ENCODE measurements at regions not wholly inside any gene's neighbourhood (a gene's known extent, or its start where the extent isn't known, plus 50 kb on each side); places are given as distances from the start of the nearest gene placed in this dataset.

DNA sequence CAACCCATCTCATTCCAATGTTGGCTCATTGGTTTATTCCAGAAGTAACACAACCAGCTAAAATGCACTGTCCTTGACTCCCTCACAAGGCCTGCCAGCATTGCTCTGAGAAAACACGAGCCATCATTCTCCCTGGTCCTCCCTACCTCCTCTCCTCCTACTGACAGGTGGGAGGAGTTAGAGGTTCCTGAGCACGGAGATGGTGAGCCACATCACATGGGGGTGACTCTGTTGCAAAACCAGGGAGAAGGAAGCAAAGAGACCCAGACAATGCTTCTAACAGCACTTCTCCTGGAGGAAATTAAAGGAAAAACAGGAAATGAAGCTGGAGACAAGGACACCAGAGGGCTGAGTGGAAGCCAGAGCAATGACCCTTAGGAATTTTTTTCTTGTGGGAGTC is 667.4 kb downstream of the NTRK3 start:
- Histone ChIP-seq H3K9me3 (ENCODE audit: low read depth, low read length, poor library complexity, severe bottlenecking) (peaks cover 3% of the 10 kb centered on the region), H3K4me3 (ENCODE audit: low read depth, low read length, poor library complexity, severe bottlenecking) (no peak overlapping the region), H3K27me3 (replicated peaks; ENCODE audit: insufficient read depth, low read depth, low read length, poor library complexity) (no peaks in the 10 kb centered on the region), H3K4me1 (ENCODE audit: insufficient read depth, low read length, poor library complexity, severe bottlenecking) (no peaks in the 10 kb centered on the region), H3K27ac (ENCODE audit: low read depth, low read length, poor library complexity, severe bottlenecking) (no peak overlapping the region), H3K36me3 (ENCODE audit: insufficient read depth, low read length, poor library complexity, severe bottlenecking) (no peaks in the 10 kb centered on the region)
- no peak for DNase-seq (ENCODE audit: low spot score)
- ChIA-PET POLR2A (ENCODE audit: low non-redundant PET) (no interaction called here), CTCF (no interaction called here)
- no peak for TF ChIP-seq EZH2 (IDR thresholded peaks at IDR 0.05; ENCODE audit: borderline replicate concordance, low read depth, low read length, poor library complexity, severe bottlenecking)
- TF ChIP-seq, protein P1, sequence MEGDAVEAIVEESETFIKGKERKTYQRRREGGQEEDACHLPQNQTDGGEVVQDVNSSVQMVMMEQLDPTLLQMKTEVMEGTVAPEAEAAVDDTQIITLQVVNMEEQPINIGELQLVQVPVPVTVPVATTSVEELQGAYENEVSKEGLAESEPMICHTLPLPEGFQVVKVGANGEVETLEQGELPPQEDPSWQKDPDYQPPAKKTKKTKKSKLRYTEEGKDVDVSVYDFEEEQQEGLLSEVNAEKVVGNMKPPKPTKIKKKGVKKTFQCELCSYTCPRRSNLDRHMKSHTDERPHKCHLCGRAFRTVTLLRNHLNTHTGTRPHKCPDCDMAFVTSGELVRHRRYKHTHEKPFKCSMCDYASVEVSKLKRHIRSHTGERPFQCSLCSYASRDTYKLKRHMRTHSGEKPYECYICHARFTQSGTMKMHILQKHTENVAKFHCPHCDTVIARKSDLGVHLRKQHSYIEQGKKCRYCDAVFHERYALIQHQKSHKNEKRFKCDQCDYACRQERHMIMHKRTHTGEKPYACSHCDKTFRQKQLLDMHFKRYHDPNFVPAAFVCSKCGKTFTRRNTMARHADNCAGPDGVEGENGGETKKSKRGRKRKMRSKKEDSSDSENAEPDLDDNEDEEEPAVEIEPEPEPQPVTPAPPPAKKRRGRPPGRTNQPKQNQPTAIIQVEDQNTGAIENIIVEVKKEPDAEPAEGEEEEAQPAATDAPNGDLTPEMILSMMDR (conservative IDR thresholded peaks at IDR 0.05; ENCODE audit: low read depth, low read length): no peak
- intact Hi-C loops (cut with micrococcal nuclease; ENCODE audit: unreplicated experiment): no loop called here
- no TSS peak for BruUV-seq (replicated peaks)

DNA sequence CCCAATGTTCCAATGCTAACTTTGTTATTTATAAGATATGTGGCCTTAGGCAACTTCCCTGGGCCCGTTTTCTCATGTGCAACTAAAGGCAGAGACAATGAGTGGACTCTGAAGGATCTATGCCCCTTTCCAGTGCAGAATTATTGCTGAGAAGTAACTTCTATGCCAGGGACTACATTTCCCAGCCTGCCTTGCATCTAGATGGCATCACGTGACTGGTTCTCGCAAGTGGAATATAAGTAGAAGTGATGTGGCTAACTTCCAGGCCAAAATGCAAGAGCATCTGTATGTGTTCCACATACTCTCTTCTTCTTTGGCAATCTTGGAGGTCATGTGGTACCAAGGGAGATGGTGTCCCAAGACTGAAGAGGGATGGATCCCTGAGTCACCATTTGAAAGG is 674.4 kb downstream of the NTRK3 start:
- CTCF ChIA-PET: no interaction called here

DNA sequence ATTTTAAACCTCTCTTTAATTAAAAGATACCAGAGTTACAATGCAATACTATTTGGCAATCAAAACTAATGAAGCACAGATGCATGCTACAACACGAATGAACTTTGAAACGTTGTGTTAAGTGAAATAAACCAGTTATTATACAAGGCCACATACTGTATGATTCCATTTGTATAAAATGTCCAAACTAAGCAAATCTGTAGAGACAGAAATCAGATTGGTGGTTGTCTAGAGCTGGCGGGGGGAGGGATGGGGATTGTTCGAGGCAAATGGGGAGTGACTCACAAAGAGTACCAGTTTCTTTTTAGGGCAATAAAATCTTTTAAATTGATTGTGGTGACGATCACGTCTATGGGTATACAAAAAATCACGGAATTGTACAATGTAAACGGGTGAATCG is 677.0 kb downstream of the NTRK3 start:
- TF ChIP-seq, protein P1 (conservative IDR thresholded peaks at IDR 0.05; ENCODE audit: low read depth, low read length): no peak
- no peak for TF ChIP-seq EZH2 (IDR thresholded peaks at IDR 0.05; ENCODE audit: borderline replicate concordance, low read depth, low read length, poor library complexity, severe bottlenecking)
- no peaks in the 10 kb centered on the region for H3K27me3 ChIP-seq (replicated peaks; ENCODE audit: insufficient read depth, low read depth, low read length, poor library complexity)
- H3K4me1 ChIP-seq (ENCODE audit: insufficient read depth, low read length, poor library complexity, severe bottlenecking): no peaks in the 10 kb centered on the region
- no peak for DNase-seq (ENCODE audit: low spot score)
- H3K27ac ChIP-seq (ENCODE audit: low read depth, low read length, poor library complexity, severe bottlenecking): no peak overlapping the region
- no peak overlapping the region for H3K4me3 ChIP-seq (ENCODE audit: low read depth, low read length, poor library complexity, severe bottlenecking)
- no peaks in the 10 kb centered on the region for H3K36me3 ChIP-seq (ENCODE audit: insufficient read depth, low read length, poor library complexity, severe bottlenecking)
- intact Hi-C loops (cut with micrococcal nuclease; ENCODE audit: unreplicated experiment): no loop called here
- BruUV-seq (replicated peaks): no TSS peak
- ChIA-PET POLR2A (ENCODE audit: low non-redundant PET) (no interaction called here), CTCF (no interaction called here)
- H3K9me3 ChIP-seq (ENCODE audit: low read depth, low read length, poor library complexity, severe bottlenecking): no peaks in the 10 kb centered on the region

More for the DNA sequence above, 674.4 kb downstream of the NTRK3 start:
- Histone ChIP-seq H3K27ac (ENCODE audit: low read depth, low read length, poor library complexity, severe bottlenecking) (no peak overlapping the region), H3K9me3 (ENCODE audit: low read depth, low read length, poor library complexity, severe bottlenecking) (no peaks in the 10 kb centered on the region), H3K27me3 (replicated peaks; ENCODE audit: insufficient read depth, low read depth, low read length, poor library complexity) (no peaks in the 10 kb centered on the region), H3K4me1 (ENCODE audit: insufficient read depth, low read length, poor library complexity, severe bottlenecking) (no peaks in the 10 kb centered on the region), H3K36me3 (ENCODE audit: insufficient read depth, low read length, poor library complexity, severe bottlenecking) (no peaks in the 10 kb centered on the region), H3K4me3 (ENCODE audit: low read depth, low read length, poor library complexity, severe bottlenecking) (no peak overlapping the region)
- POLR2A ChIA-PET (ENCODE audit: low non-redundant PET): no interaction called here
- no peak for TF ChIP-seq EZH2 (IDR thresholded peaks at IDR 0.05; ENCODE audit: borderline replicate concordance, low read depth, low read length, poor library complexity, severe bottlenecking)
- TF ChIP-seq, protein P1 (conservative IDR thresholded peaks at IDR 0.05; ENCODE audit: low read depth, low read length): no peak
- DNase-seq (ENCODE audit: low spot score): no peak
- intact Hi-C loops (cut with micrococcal nuclease; ENCODE audit: unreplicated experiment): no loop called here
- no TSS peak for BruUV-seq (replicated peaks)

Data from A673 (cell line).